GM12865 (cell line): ENCODE measurements at regions not wholly inside any gene's neighbourhood (a gene's known extent, or its start where the extent isn't known, plus 50 kb on each side); places are given as distances from the start of the nearest gene placed in this dataset.

Experiments
- DNase-seq: peaks from one replicate; pipeline ENCODE4 v3.0.0; 2010; ENCODE audit warnings: low read depth
- H3K4me3 ChIP-seq: 2 replicates; pipeline ENCODE4 v1.5.1; 2011; ENCODE audit warnings: mild to moderate bottlenecking, low read depth, low read length, control low read depth
- CTCF ChIP-seq: IDR thresholded peaks from 2 replicates; pipeline ENCODE4 v1.5.1; 2011; ENCODE audit warnings: low read length, control low read depth, low read depth, inconsistent platforms; ENCODE audit not compliant: insufficient read depth; ENCODE audit errors: missing control alignments

GRCh38 chr1:240709676-240710075 lies 97.7 kb upstream of the GREM2 start:
- no peak for TF ChIP-seq CTCF
- DNase-seq = no peak
- H3K4me3 ChIP-seq = no peak overlapping the region

- no peak for TF ChIP-seq CTCF
- no peak overlapping the region for H3K4me3 ChIP-seq
- DNase-seq = no peak
These were observed 94.4 kb upstream of the GREM2 start for GRCh38 chr1:240706150-240706935.

GRCh38 chr1:240705579-240705978 lies 93.6 kb upstream of the GREM2 start:
- TF ChIP-seq CTCF = no peak
- no peak for DNase-seq
- H3K4me3 ChIP-seq = no peak overlapping the region

- no peak for DNase-seq
- no peak for TF ChIP-seq CTCF
- no peak overlapping the region for H3K4me3 ChIP-seq
These were observed 89.5 kb upstream of the GREM2 start for GRCh38 chr1:240701412-240701811.

- DNase-seq = no peak
- no peak for TF ChIP-seq CTCF
These were observed 83.5 kb upstream of the GREM2 start for GRCh38 chr1:240695416-240695815.

GRCh38 chr1:240693844-240694243 lies 81.9 kb upstream of the GREM2 start:
- TF ChIP-seq CTCF = no peak
- no peak overlapping the region for H3K4me3 ChIP-seq

More at GRCh38 chr1:240695416-240695815, 83.5 kb upstream of the GREM2 start:
- H3K4me3 ChIP-seq = no peak overlapping the region

GRCh38 chr1:240693036-240693435 lies 81.1 kb upstream of the GREM2 start:
- DNase-seq = no peak
- no peak overlapping the region for H3K4me3 ChIP-seq
- TF ChIP-seq CTCF = no peak

More at GRCh38 chr1:240693844-240694243, 81.9 kb upstream of the GREM2 start:
- no peak for DNase-seq
